ENCODE measurements at regions not wholly inside any gene's neighbourhood (a gene's known extent, or its start where the extent isn't known, plus 50 kb on each side); places are given as distances from the start of the nearest gene placed in this dataset.
"Not testable (repeated sequence)": the region's sequence is repeated elsewhere in the genome, so short reads cannot be mapped to it uniquely, and the experiment has no call there.

GRCh38 chr12:54105809-54106208, 52.2 kb downstream of the HOXC4 start:
- not testable (repeated sequence) for DNase-seq

- peak; percentile 25 for DNase-seq
Observed at GRCh38 chr12:54106252-54106651, 52.6 kb downstream of the HOXC4 start.

- not testable (repeated sequence) for DNase-seq
Observed at GRCh38 chr12:54106803-54107579, 53.4 kb downstream of the HOXC4 start.

GRCh38 chr12:54112336-54112735, 58.7 kb downstream of the HOXC4 start:
- peak; percentile 40 for DNase-seq

GRCh38 chr12:54116055-54116454, 62.4 kb downstream of the HOXC4 start:
- DNase-seq = not testable (repeated sequence)

GRCh38 chr12:54117392-54117791, 63.8 kb downstream of the HOXC4 start:
- not testable (repeated sequence) for DNase-seq

- not testable (repeated sequence) for DNase-seq
Observed at GRCh38 chr12:54119082-54119481, 65.4 kb downstream of the HOXC4 start.

GRCh38 chr12:54123981-54124380, 64.8 kb downstream of the SMUG1 start:
- DNase-seq = not testable (repeated sequence)

GRCh38 chr12:54125708-54126028, 63.1 kb downstream of the SMUG1 start:
- DNase-seq = not testable (repeated sequence)

- no peak for DNase-seq
Observed at GRCh38 chr12:54126029-54126695, 62.6 kb downstream of the SMUG1 start.

GRCh38 chr12:54126696-54127537, 61.9 kb downstream of the SMUG1 start:
- peak; percentile 63 for DNase-seq

- no peak for DNase-seq
Observed at GRCh38 chr12:54127538-54128259, 61.1 kb downstream of the SMUG1 start.

- DNase-seq = no peak
Observed at GRCh38 chr12:54128416-54128815, 60.4 kb downstream of the SMUG1 start.

- DNase-seq = no peak
Observed at GRCh38 chr12:54129028-54129903, 59.5 kb downstream of the SMUG1 start.

Measured in hindlimb muscle (tissue), 1 donor.